HG02973 (cell line): ENCODE measurements at regions not wholly inside any gene's neighbourhood (a gene's known extent, or its start where the extent isn't known, plus 50 kb on each side); places are given as distances from the start of the nearest gene placed in this dataset.

Experiments
- ATAC-seq: cut with Tn5 transposase; IDR thresholded peaks from one replicate; pipeline ENCODE4 v1.9.1; 2021; ENCODE audit warnings: moderate library complexity; ENCODE audit not compliant: unreplicated experiment

DNA sequence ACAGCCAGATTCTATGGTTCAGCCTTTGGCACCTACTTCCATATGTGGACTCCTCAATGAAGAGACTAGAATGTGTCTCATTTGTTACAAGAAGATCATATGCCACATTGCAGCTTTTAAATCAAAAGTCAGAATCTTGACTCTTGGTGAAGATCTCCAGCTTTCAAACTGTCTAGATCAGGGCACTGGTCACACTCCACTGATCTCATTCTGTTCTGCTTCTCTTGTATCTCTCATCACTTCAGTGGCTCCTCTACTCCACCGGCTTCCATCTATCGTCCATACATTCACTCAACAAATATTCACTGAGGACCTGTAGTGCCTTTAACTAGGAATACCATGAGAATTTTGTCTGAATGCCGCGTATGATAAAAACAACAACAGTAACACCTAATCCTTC is 203.3 kb upstream of the LPP start:
- no peak for ATAC-seq

- ATAC-seq: no peak
Observed at GRCh38 chr3:187951452-187952190, 202.3 kb upstream of the LPP start.

GRCh38 chr3:187952849-187953248 is 201.1 kb upstream of the LPP start:
- ATAC-seq: no peak

DNA sequence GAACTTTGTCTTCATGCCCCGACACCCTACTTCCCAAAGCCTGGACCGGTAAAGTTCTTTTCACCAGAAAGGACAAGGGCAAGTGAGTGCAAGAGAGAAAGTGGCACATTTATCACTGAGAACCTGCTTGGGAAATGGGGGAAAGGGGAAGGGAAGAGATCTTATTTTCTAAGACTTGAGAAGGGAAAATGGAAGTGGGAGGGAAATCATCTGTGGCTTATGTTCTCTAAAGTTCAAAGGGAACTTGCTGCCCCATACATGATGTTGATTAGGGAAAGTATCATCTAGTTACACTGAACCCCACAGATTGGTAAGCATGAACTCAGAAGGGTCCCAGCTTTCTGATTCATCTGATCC is 199.5 kb upstream of the LPP start:
- no peak for ATAC-seq

GRCh38 chr3:187954873-187955586 is 198.9 kb upstream of the LPP start:
- no peak for ATAC-seq

GRCh38 chr3:187955587-187955952 is 198.4 kb upstream of the LPP start:
- ATAC-seq: no peak

DNA sequence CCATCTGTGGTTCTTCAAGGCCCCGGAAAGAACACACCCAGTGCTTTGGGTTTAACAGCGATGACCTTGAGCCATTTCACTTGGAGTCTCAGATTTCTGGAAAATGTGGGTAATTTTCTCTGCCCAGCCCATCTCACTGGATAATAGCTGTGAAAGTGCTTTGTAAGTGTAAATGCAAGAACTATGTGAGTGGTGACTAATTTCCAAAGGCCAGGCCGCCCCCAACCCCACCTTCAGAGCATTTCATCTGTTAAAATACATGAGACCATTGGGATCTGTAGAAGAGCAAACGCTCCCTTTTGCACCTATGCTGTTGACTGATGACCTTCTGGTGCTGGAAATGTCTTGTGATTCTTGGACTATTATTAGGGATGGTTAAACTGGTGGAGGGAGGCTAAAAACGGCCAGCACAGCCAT is 196.8 kb upstream of the LPP start:
- no peak for ATAC-seq

DNA sequence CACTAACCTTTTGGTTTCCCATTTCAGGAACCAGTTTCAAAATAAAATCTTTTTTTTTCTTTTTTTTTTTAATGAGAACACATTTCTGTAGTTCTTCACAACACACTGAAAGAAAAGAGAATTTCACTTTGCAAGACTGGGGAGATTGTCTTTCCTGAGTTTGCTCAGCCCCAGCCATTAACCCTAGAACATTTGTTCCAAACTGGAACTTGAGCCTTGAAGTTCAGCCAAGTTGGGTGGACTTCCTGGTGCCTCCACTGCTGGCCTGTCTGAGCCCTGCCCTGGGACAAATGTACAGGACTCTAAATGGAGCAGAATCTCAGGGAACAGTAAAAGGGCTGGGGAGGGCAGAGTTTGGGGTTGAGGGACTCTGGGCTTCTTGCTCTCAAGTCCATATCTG is 196.4 kb upstream of the LPP start:
- no peak for ATAC-seq

- ATAC-seq: no peak
Observed at GRCh38 chr3:187958432-187959003, 195.4 kb upstream of the LPP start.

GRCh38 chr3:187960820-187961219 is 193.1 kb upstream of the LPP start:
- ATAC-seq: no peak

GRCh38 chr3:187961366-187961765 is 192.6 kb upstream of the LPP start:
- ATAC-seq: no peak

- no peak for ATAC-seq
Observed at GRCh38 chr3:187963003-187963676, 190.8 kb upstream of the LPP start.

DNA sequence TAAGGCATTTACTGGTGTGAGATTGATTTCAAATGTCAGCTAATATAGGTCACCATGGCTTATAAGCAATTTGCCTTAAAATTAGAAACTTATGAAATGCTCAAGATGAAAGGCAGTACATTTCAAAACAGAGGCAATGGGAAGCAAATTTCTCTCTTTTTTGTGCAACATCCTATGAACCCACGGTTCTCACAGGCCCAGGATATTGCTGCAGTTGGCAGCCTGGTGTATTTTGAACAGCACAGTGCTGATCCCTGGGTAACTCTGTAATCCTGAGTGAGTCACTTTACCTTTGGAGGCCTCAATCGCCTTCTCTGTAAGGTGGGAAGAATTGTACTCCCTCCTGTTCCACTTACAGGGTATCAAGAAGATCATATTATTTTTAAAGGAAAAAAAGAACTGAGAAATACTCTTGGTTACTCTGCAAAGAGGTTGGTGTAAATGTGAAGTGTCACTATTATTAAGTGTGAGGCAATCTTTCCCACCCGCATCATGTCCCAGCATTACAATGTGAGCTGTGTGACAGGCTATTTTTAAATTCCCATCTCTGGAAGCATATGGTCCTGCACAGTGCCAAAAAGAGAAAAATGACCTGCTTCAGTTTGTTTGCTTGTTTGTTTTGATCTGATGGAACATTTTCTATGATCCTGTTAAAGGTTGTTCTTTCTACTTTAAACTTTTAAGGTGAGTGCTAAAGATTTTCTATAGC is 190.1 kb upstream of the LPP start:
- no peak for ATAC-seq

DNA sequence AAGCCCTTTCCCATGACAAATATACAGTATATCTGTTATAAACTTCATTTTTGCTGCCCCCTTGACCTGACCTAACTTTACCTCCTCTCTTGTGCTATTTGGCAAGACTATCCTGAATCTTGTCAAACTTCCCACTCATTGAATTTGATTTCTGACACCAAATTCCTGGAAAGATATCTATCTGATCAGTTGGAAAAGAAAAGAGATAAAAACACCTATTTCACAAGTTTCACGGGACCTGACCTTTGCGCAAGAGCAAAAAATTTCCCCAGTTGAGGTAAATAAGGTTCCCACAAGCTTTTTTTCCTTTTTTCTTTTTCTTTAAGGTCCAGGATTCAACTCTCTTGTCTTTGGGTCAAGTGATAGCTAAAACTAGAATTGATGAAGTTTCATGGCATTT is 189.2 kb upstream of the LPP start:
- no peak for ATAC-seq

DNA sequence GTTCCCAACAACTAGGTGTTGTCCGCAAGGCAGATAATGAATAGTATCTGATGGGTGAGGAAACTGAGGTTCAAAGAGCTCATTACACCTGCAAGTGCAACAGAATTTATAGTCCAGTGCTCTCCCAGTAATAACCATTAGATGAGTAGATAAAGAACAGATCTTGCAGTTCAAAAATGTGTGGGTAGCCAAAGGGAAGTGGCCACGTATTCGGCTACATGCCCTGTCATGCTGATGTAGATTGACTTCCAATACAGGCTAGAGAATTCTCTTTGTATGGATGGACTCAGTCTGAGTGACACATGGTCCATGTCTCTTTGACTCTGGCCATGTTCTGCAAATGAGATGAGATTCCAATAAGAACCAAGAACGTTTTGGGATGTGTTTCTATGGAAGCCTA is 187.9 kb upstream of the LPP start:
- ATAC-seq: no peak

DNA sequence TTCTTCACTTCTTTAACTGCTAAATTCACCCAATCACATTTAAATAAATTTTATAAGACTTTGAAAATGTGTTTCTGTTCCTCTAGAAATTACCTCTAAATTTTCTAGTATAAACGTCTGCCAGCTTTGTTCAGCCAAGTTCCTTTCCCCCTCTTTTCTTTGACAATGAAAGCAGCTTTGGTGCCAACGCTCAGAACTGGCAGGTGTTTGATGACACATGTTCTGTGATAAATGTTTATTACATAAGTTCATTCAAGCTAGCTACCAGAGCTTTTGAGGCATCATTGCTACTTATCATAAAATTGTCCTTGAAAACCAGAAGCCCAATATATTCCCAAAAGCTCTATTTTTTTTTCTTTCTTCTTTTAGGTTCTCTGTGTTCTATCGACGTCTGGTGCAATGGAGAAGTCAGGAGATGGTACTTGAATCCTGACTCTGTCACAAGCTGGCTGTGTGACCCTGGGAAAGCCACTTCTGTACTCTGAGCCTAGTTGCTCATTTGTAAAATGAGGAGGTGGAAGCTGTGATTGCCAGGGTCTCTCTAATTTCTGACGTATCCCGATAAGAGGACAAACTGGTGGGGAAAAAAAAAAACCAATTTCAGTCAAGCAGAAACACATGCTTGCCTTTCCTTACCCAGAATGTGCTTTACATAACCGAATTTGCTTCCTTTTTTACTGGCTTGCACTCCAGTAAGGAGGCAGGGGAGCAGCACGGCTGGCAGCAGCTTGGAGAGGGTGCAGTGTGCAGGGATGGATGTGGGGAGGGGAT is 187.1 kb upstream of the LPP start:
- ATAC-seq: no peak

DNA sequence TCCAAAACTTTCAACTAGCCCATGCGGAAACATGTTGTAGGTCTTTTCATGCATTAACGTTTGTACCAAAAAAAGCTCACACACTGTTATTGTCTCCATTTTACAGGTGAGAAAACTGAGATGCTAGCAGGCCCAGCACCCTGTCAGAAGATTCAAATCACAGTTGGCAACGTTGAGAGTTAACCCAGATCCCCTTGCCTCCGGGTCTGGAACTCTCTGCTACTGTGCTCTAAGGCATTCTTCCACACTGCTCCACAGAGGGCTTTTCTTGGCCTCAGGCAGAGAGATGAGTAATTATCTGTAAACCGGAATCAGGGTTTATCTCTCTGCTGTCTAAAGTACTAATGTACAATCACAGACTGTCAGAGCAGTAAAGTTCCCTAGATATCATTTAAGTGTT is 186.0 kb upstream of the LPP start:
- no peak for ATAC-seq

- no peak for ATAC-seq
Observed at GRCh38 chr3:187968883-187969580, 184.9 kb upstream of the LPP start.

- ATAC-seq: no peak
Observed at GRCh38 chr3:187969581-187969950, 184.4 kb upstream of the LPP start.

DNA sequence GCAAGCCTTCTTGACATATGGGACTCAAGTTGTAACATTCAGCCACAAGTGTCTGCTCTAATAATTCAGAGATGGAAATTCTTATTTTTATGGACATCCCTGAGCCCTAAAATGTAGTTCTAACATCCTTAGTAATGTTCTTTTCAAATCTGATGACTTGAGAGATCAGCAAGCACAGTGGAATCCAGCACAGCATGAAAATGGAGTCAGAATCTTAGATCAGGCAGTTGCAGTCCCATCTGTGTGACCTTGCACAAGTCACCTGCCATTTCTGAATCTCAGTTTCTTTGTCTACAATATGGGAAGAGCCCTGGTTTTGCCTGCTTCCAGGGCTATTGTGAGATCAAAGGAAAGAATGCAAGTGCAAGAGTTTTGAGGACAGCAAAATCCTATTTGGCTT is 183.9 kb upstream of the LPP start:
- ATAC-seq: no peak
